Keratinocyte (primary cell): ENCODE measurements at regions not wholly inside any gene's neighbourhood (a gene's known extent, or its start where the extent isn't known, plus 50 kb on each side); places are given as distances from the start of the nearest gene placed in this dataset.

Experiments used
- DNase-seq: peaks from one replicate; pipeline ENCODE4 v3.0.0-alpha.2; 2011; ENCODE audit warnings: low read depth, missing footprints, low spot score
- FAIRE-seq: peaks from 2 replicates; lab custom pipeline; 2011; peaks lifted over from hg19 to GRCh38; lab: Jason Lieb, UNC
- H2AFZ ChIP-seq: 2 replicates; pipeline ENCODE4 v1.6.0; 2012; ENCODE audit warnings: low read length, control low read depth, inconsistent platforms; ENCODE audit not compliant: control insufficient read depth
- H3K27ac ChIP-seq: 2 replicates; pipeline ENCODE4 v1.5.1; 2011; ENCODE audit warnings: low read length; ENCODE audit not compliant: control insufficient read depth, insufficient read depth
- H3K27me3 ChIP-seq: 3 replicates; pipeline ENCODE4 v1.6.0; 2011; ENCODE audit warnings: low read length; ENCODE audit not compliant: control insufficient read depth, insufficient read depth; ENCODE audit errors: extremely low read depth
- H3K36me3 ChIP-seq, 2 experiments: 2 replicates in 1 of 2; 3 replicates in 1 of 2; pipeline ENCODE4 v1.5.1; 2011; ENCODE audit warnings: low read length in 2 of 2, mild to moderate bottlenecking in 1 of 2; ENCODE audit not compliant: control insufficient read depth in 2 of 2, insufficient read depth in 2 of 2; ENCODE audit errors: extremely low read depth in 1 of 2
- H3K4me1 ChIP-seq: 3 replicates; pipeline ENCODE4 v1.5.1; 2011; ENCODE audit warnings: low read length; ENCODE audit not compliant: control insufficient read depth, insufficient read depth; ENCODE audit errors: extremely low read depth
- H3K4me2 ChIP-seq: 3 replicates; pipeline ENCODE4 v1.6.0; 2011; ENCODE audit warnings: low read depth, low read length; ENCODE audit not compliant: control insufficient read depth, insufficient read depth; ENCODE audit errors: extremely low read depth
- H3K4me3 ChIP-seq, 3 experiments: fragments of 200-600 bp in 1 of 3; sonication (generic) in 1 of 3; 2 replicates in 2 of 3; 3 replicates in 1 of 3; pipeline ENCODE4 v1.5.1; 2011 to 2016; ENCODE audit warnings: low read length in 3 of 3, mild to moderate bottlenecking in 3 of 3, control low read depth in 2 of 3, inconsistent platforms in 1 of 3, low read depth in 1 of 3, mixed read lengths in 1 of 3, mixed run types in 1 of 3, moderate library complexity in 1 of 3; ENCODE audit not compliant: control insufficient read depth in 2 of 3, insufficient read depth in 2 of 3; ENCODE audit errors: extremely low read depth in 1 of 3
- H3K79me2 ChIP-seq: 2 replicates; pipeline ENCODE4 v1.6.0; 2012; ENCODE audit warnings: low read length; ENCODE audit not compliant: control insufficient read depth, insufficient read depth
- H3K9ac ChIP-seq: 3 replicates; pipeline ENCODE4 v1.6.0; 2011; ENCODE audit warnings: low read length; ENCODE audit not compliant: control insufficient read depth, insufficient read depth; ENCODE audit errors: extremely low read depth
- H3K9me1 ChIP-seq: 3 replicates; pipeline ENCODE4 v1.6.0; 2011; ENCODE audit warnings: low read length; ENCODE audit not compliant: control insufficient read depth, insufficient read depth; ENCODE audit errors: extremely low read depth
- H3K9me3 ChIP-seq: 2 replicates; pipeline ENCODE4 v1.5.1; 2012; ENCODE audit warnings: low read depth, low read length; ENCODE audit not compliant: control insufficient read depth
- H4K20me1 ChIP-seq: 3 replicates; pipeline ENCODE4 v1.6.0; 2011; ENCODE audit warnings: low read length; ENCODE audit not compliant: control insufficient read depth, insufficient read depth; ENCODE audit errors: extremely low read depth
- CTCF ChIP-seq, 3 experiments: IDR thresholded peaks in 1 of 3; conservative IDR thresholded peaks in 1 of 3; optimal IDR thresholded peaks in 1 of 3; 2 replicates in 2 of 3; 3 replicates in 1 of 3; pipeline versions ENCODE3 to v1.5.1; 2011; ENCODE audit warnings: low read length in 3 of 3, mild to moderate bottlenecking in 3 of 3, moderate library complexity in 2 of 3, control low read depth in 1 of 3, inconsistent platforms in 1 of 3; ENCODE audit not compliant: insufficient read depth in 2 of 3; ENCODE audit errors: extremely low read depth in 1 of 3
- EZH2 ChIP-seq: IDR thresholded peaks from one replicate; pipeline ENCODE4 v1.6.1; 2012; ENCODE audit warnings: inconsistent platforms, mild to moderate bottlenecking, low read length, moderate library complexity
- dilution Hi-C: fragments of 300-500 bp; cut with MboI; formaldehyde crosslinking; loops from one replicate; pipeline ENCODE4 v1.7.0; 2020; ENCODE audit warnings: low sequenced_read_pairs; ENCODE audit not compliant: extremely low pct_ligation_motif_present

- DNase-seq: no peak
- Histone ChIP-seq H3K9me1 (no peaks in the 10 kb centered on the region), H3K27ac (no peak overlapping the region), H3K4me1 (peaks cover 4% of the 10 kb centered on the region), H4K20me1 (no peaks in the 10 kb centered on the region), H3K4me3 (no peak overlapping the region), H3K27me3 (no peaks in the 10 kb centered on the region), H3K9ac (no peak overlapping the region), H3K79me2 (no peaks in the 10 kb centered on the region), H3K36me3 (no peaks in the 10 kb centered on the region), H3K9me3 (no peaks in the 10 kb centered on the region), H3K4me2 (no peak overlapping the region), H2AFZ (no peak overlapping the region)
- no peak for TF ChIP-seq EZH2
- no peak for TF ChIP-seq CTCF (optimal IDR thresholded peaks at IDR 0.05 in 1 of 3, IDR thresholded peaks at IDR 0.05 in 1 of 3, conservative IDR thresholded peaks at IDR 0.05 in 1 of 3; ENCODE audit: extremely low read depth in 1 of 3, insufficient read depth in 2 of 3, low read length in 3 of 3)
- dilution Hi-C loops: no loop called here
- no peak for FAIRE-seq
Measured at GRCh38 chr1:199508072-199508471, 519.4 kb upstream of the NR5A2 start.

- Histone ChIP-seq H3K4me2 (no peak overlapping the region), H4K20me1 (no peaks in the 10 kb centered on the region), H3K36me3 (no peaks in the 10 kb centered on the region), H3K27me3 (no peaks in the 10 kb centered on the region), H3K9me3 (no peaks in the 10 kb centered on the region), H3K9me1 (no peaks in the 10 kb centered on the region), H3K4me3 (no peak overlapping the region), H3K27ac (no peak overlapping the region), H3K79me2 (no peaks in the 10 kb centered on the region), H2AFZ (no peak overlapping the region), H3K9ac (no peak overlapping the region), H3K4me1 (peaks cover 4% of the 10 kb centered on the region)
- DNase-seq (no peak), FAIRE-seq (no peak)
- TF ChIP-seq EZH2: no peak
- TF ChIP-seq CTCF (optimal IDR thresholded peaks at IDR 0.05 in 1 of 3, IDR thresholded peaks at IDR 0.05 in 1 of 3, conservative IDR thresholded peaks at IDR 0.05 in 1 of 3; ENCODE audit: extremely low read depth in 1 of 3, insufficient read depth in 2 of 3, low read length in 3 of 3): no peak
- dilution Hi-C loops: no loop called here
Measured at GRCh38 chr1:199508653-199509052, 518.9 kb upstream of the NR5A2 start.
